Hematopoietic multipotent progenitor cell treated with erythropoietin and hydrocortisone succinate and interleukin-3 and kit ligand, for 6 days (in vitro differentiated cells): ENCODE measurements at regions not wholly inside any gene's neighbourhood (a gene's known extent, or its start where the extent isn't known, plus 50 kb on each side); places are given as distances from the start of the nearest gene placed in this dataset.

Experiments used
- DNase-seq: peaks from one replicate; pipeline ENCODE4 v3.0.0-alpha.2; 2015

- no peak for DNase-seq
Observed at GRCh38 chr14:38761033-38761432, 342.0 kb downstream of the SEC23A start.

- DNase-seq, result no peak
Observed at GRCh38 chr14:38758661-38759060, 344.4 kb downstream of the SEC23A start.

- no peak for DNase-seq
Observed at GRCh38 chr14:38755036-38755435, 348.0 kb downstream of the SEC23A start.

- no peak for DNase-seq
Observed at GRCh38 chr14:38752750-38753149, 350.3 kb downstream of the SEC23A start.

GRCh38 chr14:38752341-38752740, 350.7 kb downstream of the SEC23A start:
- no peak for DNase-seq

- no peak for DNase-seq
Observed at GRCh38 chr14:38751459-38751858, 351.6 kb downstream of the SEC23A start.

GRCh38 chr14:38749936-38750335, 353.1 kb downstream of the SEC23A start:
- no peak for DNase-seq

GRCh38 chr14:38745861-38746260, 357.2 kb downstream of the SEC23A start:
- DNase-seq, result no peak

- no peak for DNase-seq
Observed at GRCh38 chr14:38743966-38744584, 359.0 kb downstream of the SEC23A start.

DNA sequence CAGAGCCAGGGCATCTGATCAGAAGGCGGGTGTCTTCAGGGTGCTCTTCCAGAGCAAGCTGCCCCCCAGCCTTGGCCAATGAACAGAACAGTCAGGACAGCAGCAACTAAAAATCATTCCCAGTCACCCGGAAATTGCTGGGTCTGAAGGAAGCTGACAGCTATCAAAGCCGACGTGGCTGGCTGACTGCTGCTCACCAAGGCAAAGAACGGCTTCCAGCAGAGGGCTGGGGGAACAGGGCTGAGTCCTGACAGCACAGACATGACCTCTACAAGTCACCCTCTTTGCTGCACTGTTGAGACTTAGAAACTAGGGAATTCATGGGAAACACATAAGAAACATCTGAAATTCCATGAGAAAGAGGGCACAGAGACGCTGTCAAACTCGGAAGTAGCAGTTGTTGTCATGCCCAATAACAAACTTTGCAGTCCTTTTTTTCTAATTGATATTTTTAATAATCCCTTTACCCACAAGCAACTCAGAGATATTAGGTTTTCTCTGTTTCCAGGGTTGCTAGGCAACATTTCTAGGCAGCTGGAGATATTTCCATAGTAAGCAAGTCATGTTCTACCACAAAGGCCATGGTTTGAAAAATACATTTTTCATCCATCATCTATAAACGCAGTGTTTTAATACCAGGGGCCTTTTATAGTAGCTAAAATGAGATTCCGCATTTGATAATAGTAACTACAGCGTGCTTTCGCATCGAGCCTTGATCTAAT, 365.2 kb downstream of the SEC23A start:
- DNase-seq, result no peak

DNA sequence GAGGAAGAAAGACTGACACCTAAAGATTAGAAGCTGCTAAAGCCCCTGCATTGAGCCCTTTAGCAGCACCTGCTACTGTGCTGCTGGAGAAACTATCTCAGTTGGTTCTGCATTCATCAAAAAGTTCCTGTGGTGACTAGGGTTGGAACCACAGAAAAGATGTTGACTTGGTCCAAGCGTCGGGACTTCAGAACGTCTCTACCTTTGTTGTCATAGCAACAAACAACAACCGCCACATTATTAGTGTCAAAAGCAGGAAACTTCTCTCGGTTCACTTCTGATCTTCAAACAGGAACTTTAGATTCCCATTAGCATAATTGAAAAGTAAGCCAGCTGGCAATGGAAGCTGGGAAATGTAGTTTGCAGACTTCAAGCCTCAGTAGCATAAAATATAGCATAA, 368.0 kb downstream of the SEC23A start:
- DNase-seq, result no peak

- no peak for DNase-seq
Observed at GRCh38 chr14:38731962-38732361, 371.1 kb downstream of the SEC23A start.

DNA sequence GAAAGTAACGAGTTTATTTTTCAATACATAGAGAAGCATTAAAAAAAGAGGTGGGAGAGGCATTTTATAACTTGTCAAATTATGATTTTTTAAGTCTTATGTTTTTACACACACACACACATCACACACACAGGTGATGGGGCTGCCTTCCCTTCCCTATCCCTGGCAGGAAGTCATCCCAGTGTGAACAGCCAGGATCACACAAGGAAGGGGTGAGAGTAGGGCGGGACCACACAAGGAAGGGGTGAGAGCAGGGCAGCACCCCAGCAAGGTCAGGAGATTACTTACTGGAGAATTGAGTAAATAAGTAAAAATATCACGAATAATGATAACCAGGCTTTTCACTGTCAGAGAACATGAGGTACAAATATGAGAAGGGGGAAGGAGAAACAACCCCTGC, 372.6 kb downstream of the SEC23A start:
- DNase-seq, result no peak

- DNase-seq, result no peak
Observed at GRCh38 chr14:38727731-38728130, 375.3 kb downstream of the SEC23A start.

- DNase-seq, result no peak
Observed at GRCh38 chr14:38724621-38725020, 378.4 kb downstream of the SEC23A start.

- DNase-seq, result no peak
Observed at GRCh38 chr14:38723959-38724358, 379.1 kb downstream of the SEC23A start.

DNA sequence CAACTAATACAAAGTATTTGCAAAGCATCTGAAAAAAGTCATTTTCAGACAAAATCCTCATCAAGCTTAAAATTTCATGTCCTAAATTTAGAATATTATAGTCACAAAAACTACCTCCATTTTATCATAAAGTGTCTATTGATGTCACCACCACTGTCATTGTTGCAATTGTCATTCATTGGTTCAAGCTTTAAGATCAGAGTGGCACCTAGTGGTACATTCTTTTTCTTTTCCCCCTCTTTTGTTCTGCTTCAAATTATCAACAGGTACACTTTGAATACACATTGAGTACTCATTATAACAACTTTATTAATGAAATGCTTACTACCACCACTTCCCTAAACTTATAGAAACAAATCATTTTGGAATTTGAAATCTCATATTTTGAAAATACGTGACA, 379.8 kb downstream of the SEC23A start:
- DNase-seq, result no peak

DNA sequence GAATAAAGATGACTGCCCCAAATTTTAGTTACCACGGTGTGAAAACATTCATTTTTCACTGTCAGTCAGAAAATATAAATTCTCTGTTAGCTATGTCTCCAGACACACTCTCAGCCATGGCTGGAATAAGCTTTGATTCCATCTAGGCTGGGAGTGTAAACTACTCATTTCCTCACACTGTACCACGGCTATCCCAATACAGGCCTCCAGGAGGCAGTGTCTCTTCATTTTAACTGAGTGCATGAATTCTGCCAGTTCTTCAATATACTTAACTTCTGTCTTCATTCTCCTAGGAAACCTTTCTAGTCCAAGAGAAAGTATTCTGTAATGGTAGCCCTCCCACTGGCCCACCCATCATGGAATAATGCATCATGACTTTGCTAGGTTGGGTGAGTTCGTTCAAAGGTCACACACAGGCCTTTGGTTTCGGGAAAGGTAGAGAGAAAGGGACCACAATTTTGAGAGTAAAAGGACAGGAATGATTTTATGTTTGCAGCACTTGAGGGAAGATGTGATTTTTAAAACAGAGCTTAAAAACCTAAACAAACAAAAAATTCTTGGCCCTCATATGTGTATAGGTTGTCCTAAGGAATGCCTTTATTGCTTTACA, 381.1 kb downstream of the SEC23A start:
- DNase-seq, result peak; percentile 72

GRCh38 chr14:38718519-38718918, 384.5 kb downstream of the SEC23A start:
- no peak for DNase-seq

GRCh38 chr14:38716926-38717325, 386.1 kb downstream of the SEC23A start:
- DNase-seq, result no peak

GRCh38 chr14:38710881-38711280, 392.2 kb downstream of the SEC23A start:
- no peak for DNase-seq

DNA sequence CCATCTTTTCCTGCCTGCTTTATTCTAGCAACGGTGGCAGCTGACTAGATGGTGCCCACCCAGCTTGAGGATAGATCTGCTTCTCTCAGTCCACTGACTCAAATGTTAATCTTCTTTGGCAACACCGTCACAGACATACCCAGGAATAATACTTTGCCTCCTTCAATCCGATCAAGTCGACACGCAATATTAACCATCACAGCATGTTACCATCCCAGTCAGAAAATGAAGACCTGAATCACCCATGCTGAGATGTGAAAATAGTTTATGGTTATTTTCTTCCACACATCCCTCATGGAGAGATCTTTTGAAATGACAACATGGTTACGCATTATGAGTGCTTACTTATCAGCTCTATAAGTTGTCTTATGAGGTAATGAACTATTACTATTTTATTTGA, 392.8 kb downstream of the SEC23A start:
- no peak for DNase-seq

DNA sequence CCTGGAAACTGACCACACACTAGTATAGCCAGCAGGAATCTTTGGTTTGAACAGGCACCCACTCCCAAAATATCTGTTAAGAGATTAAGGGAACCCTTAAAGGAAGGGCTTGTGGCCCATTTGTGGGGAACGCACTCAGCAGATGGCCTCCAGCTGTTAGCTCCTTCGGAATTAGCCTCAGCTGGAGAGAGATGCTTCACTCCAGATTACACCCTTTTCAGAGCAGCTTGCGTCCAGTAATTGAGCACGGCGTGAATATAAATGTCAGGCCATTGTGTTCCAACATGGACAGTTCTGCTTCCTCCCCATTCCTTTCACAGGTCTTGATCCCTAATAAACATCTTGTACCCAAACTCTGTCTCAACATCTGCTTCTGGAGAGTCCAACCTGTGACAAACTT, 397.8 kb downstream of the SEC23A start:
- no peak for DNase-seq

- no peak for DNase-seq
Observed at GRCh38 chr14:38704220-38704619, 398.8 kb downstream of the SEC23A start.

DNA sequence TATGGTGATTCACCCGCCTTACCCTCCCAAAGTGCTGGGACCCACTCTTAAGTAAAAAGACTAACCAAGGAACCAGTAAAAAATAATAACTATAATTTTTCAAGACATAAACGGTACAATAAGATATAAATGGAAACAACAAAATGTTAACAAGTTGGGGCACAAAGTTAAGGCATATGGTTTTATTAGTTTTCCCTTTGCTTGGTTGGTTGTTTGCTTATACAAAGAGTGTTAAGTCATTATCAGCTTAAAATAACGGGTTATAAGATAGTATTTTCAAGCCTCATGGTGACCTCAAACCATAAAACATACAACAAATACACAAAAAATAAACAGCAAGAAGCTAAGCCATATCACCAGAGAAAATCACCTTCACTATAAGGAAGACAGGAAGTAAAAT, 406.1 kb downstream of the SEC23A start:
- DNase-seq, result no peak
